ENCODE measurements at regions not wholly inside any gene's neighbourhood (a gene's known extent, or its start where the extent isn't known, plus 50 kb on each side); places are given as distances from the start of the nearest gene placed in this dataset.
"Not testable (repeated sequence)": the region's sequence is repeated elsewhere in the genome, so short reads cannot be mapped to it uniquely, and the experiment has no call there.

- DNase-seq (ENCODE audit: low read depth in 2 of 2, low spot score in 1 of 2): no peak
Observed at GRCh38 chr22:48778308-48779195, 1049.1 kb downstream of the BRD1 start.

- no peak for DNase-seq (ENCODE audit: low read depth in 2 of 2, low spot score in 1 of 2)
Observed at GRCh38 chr22:48772286-48772907, 1055.3 kb downstream of the BRD1 start.

- DNase-seq (ENCODE audit: low read depth in 2 of 2, low spot score in 1 of 2): no peak
Observed at GRCh38 chr22:48765595-48765994, 1062.1 kb downstream of the BRD1 start.

- DNase-seq (ENCODE audit: low read depth in 2 of 2, low spot score in 1 of 2): no peak
Observed at GRCh38 chr22:48761546-48761945, 1066.1 kb downstream of the BRD1 start.

- no peak for DNase-seq (ENCODE audit: low read depth in 2 of 2, low spot score in 1 of 2)
Observed at GRCh38 chr22:48760481-48761390, 1066.9 kb downstream of the BRD1 start.

GRCh38 chr22:48758881-48759875 lies 1068.5 kb downstream of the BRD1 start:
- DNase-seq (ENCODE audit: low read depth in 2 of 2, low spot score in 1 of 2): no peak

- DNase-seq (ENCODE audit: low read depth in 2 of 2, low spot score in 1 of 2): no peak
Observed at GRCh38 chr22:48757985-48758561, 1069.6 kb downstream of the BRD1 start.

- no peak for DNase-seq (ENCODE audit: low read depth in 2 of 2, low spot score in 1 of 2)
Observed at GRCh38 chr22:48757581-48757980, 1070.1 kb downstream of the BRD1 start.

GRCh38 chr22:48757135-48757534 lies 1070.5 kb downstream of the BRD1 start:
- DNase-seq (ENCODE audit: low read depth in 2 of 2, low spot score in 1 of 2): not testable (repeated sequence)

GRCh38 chr22:48756146-48757111 lies 1071.2 kb downstream of the BRD1 start:
- DNase-seq (ENCODE audit: low read depth in 2 of 2, low spot score in 1 of 2): no peak

GRCh38 chr22:48755059-48755949 lies 1072.4 kb downstream of the BRD1 start:
- no peak for DNase-seq (ENCODE audit: low read depth in 2 of 2, low spot score in 1 of 2)

GRCh38 chr22:48754611-48755058 lies 1073.0 kb downstream of the BRD1 start:
- DNase-seq (ENCODE audit: low read depth in 2 of 2, low spot score in 1 of 2): no peak

- DNase-seq (ENCODE audit: low read depth in 2 of 2, low spot score in 1 of 2): no peak
Observed at GRCh38 chr22:48753752-48754517, 1073.7 kb downstream of the BRD1 start.

- no peak for DNase-seq (ENCODE audit: low read depth in 2 of 2, low spot score in 1 of 2)
Observed at GRCh38 chr22:48753381-48753730, 1074.3 kb downstream of the BRD1 start.

GRCh38 chr22:48752451-48753380 lies 1075.0 kb downstream of the BRD1 start:
- no peak for DNase-seq (ENCODE audit: low read depth in 2 of 2, low spot score in 1 of 2)

All from stimulated activated CD8-positive, alpha-beta memory T cell treated with anti-CD3 and anti-CD28 coated beads, Interleukin-4, amount 100 ng/mL, for 4 hours (primary cell).